NCI-H1105 (cell line): ENCODE measurements at regions not wholly inside any gene's neighbourhood (a gene's known extent, or its start where the extent isn't known, plus 50 kb on each side); places are given as distances from the start of the nearest gene placed in this dataset.

Source experiments
- DNase-seq: peaks from one replicate; lab custom pipeline; 2025; lab: John Stamatoyannopoulos, UW

GRCh38 chr2:129431881-129432280, 547.6 kb upstream of the RAB6C start:
- no peak for DNase-seq

GRCh38 chr2:129436809-129437208, 542.7 kb upstream of the RAB6C start:
- DNase-seq: no peak

GRCh38 chr2:129437725-129438124, 541.7 kb upstream of the RAB6C start:
- DNase-seq: no peak

GRCh38 chr2:129438501-129439057, 540.9 kb upstream of the RAB6C start:
- DNase-seq: no peak

- no peak for DNase-seq
Observed at GRCh38 chr2:129439406-129440302, 539.8 kb upstream of the RAB6C start.

GRCh38 chr2:129441610-129442009, 537.9 kb upstream of the RAB6C start:
- no peak for DNase-seq

GRCh38 chr2:129443235-129443864, 536.1 kb upstream of the RAB6C start:
- no peak for DNase-seq

- no peak for DNase-seq
Observed at GRCh38 chr2:129443865-129444739, 535.4 kb upstream of the RAB6C start.

- no peak for DNase-seq
Observed at GRCh38 chr2:129444751-129445150, 534.7 kb upstream of the RAB6C start.

- no peak for DNase-seq
Observed at GRCh38 chr2:129456691-129457090, 522.8 kb upstream of the RAB6C start.

GRCh38 chr2:129457277-129457818, 522.1 kb upstream of the RAB6C start:
- DNase-seq: no peak

- DNase-seq: no peak
Observed at GRCh38 chr2:129458006-129458405, 521.5 kb upstream of the RAB6C start.

- no peak for DNase-seq
Observed at GRCh38 chr2:129458436-129458835, 521.0 kb upstream of the RAB6C start.

- no peak for DNase-seq
Observed at GRCh38 chr2:129459200-129459876, 520.1 kb upstream of the RAB6C start.

- DNase-seq: no peak
Observed at GRCh38 chr2:129459881-129460280, 519.6 kb upstream of the RAB6C start.

- DNase-seq: no peak
Observed at GRCh38 chr2:129460299-129461198, 518.9 kb upstream of the RAB6C start.

GRCh38 chr2:129462349-129462748, 517.1 kb upstream of the RAB6C start:
- DNase-seq: no peak

GRCh38 chr2:129462967-129463366, 516.5 kb upstream of the RAB6C start:
- no peak for DNase-seq

GRCh38 chr2:129464036-129464435, 515.4 kb upstream of the RAB6C start:
- no peak for DNase-seq

- DNase-seq: no peak
Observed at GRCh38 chr2:129464631-129465030, 514.8 kb upstream of the RAB6C start.
